ENCODE measurements at regions not wholly inside any gene's neighbourhood (a gene's known extent, or its start where the extent isn't known, plus 50 kb on each side); places are given as distances from the start of the nearest gene placed in this dataset.

DNA sequence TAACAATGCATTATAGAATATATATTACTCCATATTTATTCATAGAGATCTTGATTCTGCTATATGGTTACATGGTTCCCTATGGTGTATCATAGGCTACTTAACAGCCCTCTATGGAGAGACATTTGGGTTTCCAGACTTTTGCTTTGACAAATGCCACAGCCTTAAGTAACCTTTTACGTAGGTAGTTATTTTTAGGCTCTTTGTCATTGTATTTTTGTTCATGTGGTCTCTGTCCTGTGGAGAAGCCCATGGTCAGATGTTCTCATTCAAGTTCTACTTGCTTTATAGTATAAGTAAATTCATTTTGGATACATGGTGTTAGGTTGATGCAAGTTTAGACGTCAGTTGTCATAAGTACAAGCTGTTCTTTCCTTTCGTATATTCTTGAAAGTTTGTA lies 275.2 kb upstream of the THSD7B start (continued):
- TF ChIP-seq, protein P1, sequence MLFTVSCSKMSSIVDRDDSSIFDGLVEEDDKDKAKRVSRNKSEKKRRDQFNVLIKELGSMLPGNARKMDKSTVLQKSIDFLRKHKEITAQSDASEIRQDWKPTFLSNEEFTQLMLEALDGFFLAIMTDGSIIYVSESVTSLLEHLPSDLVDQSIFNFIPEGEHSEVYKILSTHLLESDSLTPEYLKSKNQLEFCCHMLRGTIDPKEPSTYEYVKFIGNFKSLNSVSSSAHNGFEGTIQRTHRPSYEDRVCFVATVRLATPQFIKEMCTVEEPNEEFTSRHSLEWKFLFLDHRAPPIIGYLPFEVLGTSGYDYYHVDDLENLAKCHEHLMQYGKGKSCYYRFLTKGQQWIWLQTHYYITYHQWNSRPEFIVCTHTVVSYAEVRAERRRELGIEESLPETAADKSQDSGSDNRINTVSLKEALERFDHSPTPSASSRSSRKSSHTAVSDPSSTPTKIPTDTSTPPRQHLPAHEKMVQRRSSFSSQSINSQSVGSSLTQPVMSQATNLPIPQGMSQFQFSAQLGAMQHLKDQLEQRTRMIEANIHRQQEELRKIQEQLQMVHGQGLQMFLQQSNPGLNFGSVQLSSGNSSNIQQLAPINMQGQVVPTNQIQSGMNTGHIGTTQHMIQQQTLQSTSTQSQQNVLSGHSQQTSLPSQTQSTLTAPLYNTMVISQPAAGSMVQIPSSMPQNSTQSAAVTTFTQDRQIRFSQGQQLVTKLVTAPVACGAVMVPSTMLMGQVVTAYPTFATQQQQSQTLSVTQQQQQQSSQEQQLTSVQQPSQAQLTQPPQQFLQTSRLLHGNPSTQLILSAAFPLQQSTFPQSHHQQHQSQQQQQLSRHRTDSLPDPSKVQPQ (CRISPR knock-in tag; IDR thresholded peaks at IDR 0.05; ENCODE audit: borderline replicate concordance): no peak

DNA sequence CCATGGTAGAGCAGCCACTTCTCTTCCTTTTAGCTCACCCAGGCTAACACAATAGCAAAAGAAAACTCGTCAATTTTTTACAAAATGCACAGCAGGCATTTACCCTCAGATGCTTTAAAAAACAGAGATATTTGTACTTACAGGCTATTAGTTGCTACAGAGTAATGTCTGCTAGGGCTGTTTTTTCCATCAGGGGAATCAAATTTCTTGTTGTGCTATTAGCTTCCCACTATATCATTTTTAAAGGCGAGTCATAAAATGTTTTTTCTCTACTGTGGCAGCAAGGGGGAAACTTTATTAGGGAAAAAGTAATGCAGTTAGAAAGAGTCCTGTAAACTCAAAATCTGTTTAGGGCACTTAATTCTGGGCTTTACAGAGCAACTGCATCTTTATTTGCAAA lies 277.9 kb upstream of the THSD7B start:
- DNase-seq (ENCODE audit: extremely low read depth in 1 of 4, low spot score in 3 of 4) (no peak), ATAC-seq (no peak), FAIRE-seq (no peak)
- ChIA-PET CTCF (ENCODE audit: low intra/inter-chr PET ratio) (no interaction called here), POLR2A (no interaction called here)
- in situ Hi-C loops (cut with MboI): no loop called here
- Histone ChIP-seq H3K36me3 (ENCODE audit: control insufficient read depth, insufficient read depth, low read length) (no peaks in the 10 kb centered on the region), H3K9me3 (replicated peaks; ENCODE audit: control insufficient read depth, insufficient read depth, low read depth, low read length) (no peaks in the 10 kb centered on the region), H3K79me2 (ENCODE audit: control insufficient read depth, insufficient read depth, low read length) (no peaks in the 10 kb centered on the region), H3K27me3 (ENCODE audit: control insufficient read depth in 2 of 2, insufficient read depth in 2 of 2, low read length in 2 of 2) (no peaks in the 10 kb centered on the region), H3K4me2 (ENCODE audit: insufficient read depth, low read length) (no peak overlapping the region), H4K20me1 (replicated peaks; ENCODE audit: control insufficient read depth, insufficient read depth, low read length) (no peaks in the 10 kb centered on the region), H3K9ac (ENCODE audit: insufficient read depth in 1 of 2, low read depth in 2 of 2, low read length in 2 of 2) (no peak overlapping the region), H3K4me3 (no peak overlapping the region), H3K9me1 (ENCODE audit: control insufficient read depth, insufficient read depth, low read length) (no peaks in the 10 kb centered on the region), H2AFZ (ENCODE audit: low read depth, low read length) (no peak overlapping the region), H3K4me1 (replicated peaks in 1 of 2; ENCODE audit: control insufficient read depth in 2 of 2, insufficient read depth in 2 of 2, low read length in 2 of 2) (no peaks in the 10 kb centered on the region), H3K27ac (ENCODE audit: extremely low read depth, low read depth, low read length) (no peak overlapping the region)
- BruUV-seq (replicated peaks): no TSS peak
- 0% methylated on average over 2 of the region's 2 CpGs for WGBS (ENCODE audit: insufficient coverage, low coverage, missing lambda C conversion rate)
- intact Hi-C loops (cut with micrococcal nuclease): no loop called here
- no peak for TF ChIP-seq ZNF12 (CRISPR knock-in tag; IDR thresholded peaks at IDR 0.05)
- TF ChIP-seq, protein P2, sequence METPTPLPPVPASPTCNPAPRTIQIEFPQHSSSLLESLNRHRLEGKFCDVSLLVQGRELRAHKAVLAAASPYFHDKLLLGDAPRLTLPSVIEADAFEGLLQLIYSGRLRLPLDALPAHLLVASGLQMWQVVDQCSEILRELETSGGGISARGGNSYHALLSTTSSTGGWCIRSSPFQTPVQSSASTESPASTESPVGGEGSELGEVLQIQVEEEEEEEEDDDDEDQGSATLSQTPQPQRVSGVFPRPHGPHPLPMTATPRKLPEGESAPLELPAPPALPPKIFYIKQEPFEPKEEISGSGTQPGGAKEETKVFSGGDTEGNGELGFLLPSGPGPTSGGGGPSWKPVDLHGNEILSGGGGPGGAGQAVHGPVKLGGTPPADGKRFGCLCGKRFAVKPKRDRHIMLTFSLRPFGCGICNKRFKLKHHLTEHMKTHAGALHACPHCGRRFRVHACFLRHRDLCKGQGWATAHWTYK (CRISPR knock-in tag; IDR thresholded peaks at IDR 0.05): no peak
- TF ChIP-seq TAF7 (tag; IDR thresholded peaks at IDR 0.05): no peak
- TF ChIP-seq MEF2D (tag; conservative IDR thresholded peaks at IDR 0.05; ENCODE audit: low read depth): no peak
- no peak for TF ChIP-seq SMC3 (conservative IDR thresholded peaks at IDR 0.05; ENCODE audit: insufficient read depth, low read depth, low read length)
- TF ChIP-seq CAMTA2 (CRISPR knock-in tag; conservative IDR thresholded peaks at IDR 0.05): no peak
- no peak for TF ChIP-seq ZNF785 (CRISPR knock-in tag; IDR thresholded peaks at IDR 0.05)
- TF ChIP-seq SRSF7 (optimal IDR thresholded peaks at IDR 0.05; ENCODE audit: low read depth, low read length): no peak
- TF ChIP-seq GATAD2A (IDR thresholded peaks at IDR 0.05): no peak
- no peak for TF ChIP-seq EGR1 (conservative IDR thresholded peaks at IDR 0.05)
- no peak for TF ChIP-seq ZNF274 (IDR thresholded peaks at IDR 0.05; ENCODE audit: borderline replicate concordance, low read depth, low read length)
- TF ChIP-seq, protein P3, sequence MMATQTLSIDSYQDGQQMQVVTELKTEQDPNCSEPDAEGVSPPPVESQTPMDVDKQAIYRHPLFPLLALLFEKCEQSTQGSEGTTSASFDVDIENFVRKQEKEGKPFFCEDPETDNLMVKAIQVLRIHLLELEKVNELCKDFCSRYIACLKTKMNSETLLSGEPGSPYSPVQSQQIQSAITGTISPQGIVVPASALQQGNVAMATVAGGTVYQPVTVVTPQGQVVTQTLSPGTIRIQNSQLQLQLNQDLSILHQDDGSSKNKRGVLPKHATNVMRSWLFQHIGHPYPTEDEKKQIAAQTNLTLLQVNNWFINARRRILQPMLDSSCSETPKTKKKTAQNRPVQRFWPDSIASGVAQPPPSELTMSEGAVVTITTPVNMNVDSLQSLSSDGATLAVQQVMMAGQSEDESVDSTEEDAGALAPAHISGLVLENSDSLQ (IDR thresholded peaks at IDR 0.05): no peak
- TF ChIP-seq KLF1 (tag; IDR thresholded peaks at IDR 0.05): no peak
- TF ChIP-seq, protein P4, sequence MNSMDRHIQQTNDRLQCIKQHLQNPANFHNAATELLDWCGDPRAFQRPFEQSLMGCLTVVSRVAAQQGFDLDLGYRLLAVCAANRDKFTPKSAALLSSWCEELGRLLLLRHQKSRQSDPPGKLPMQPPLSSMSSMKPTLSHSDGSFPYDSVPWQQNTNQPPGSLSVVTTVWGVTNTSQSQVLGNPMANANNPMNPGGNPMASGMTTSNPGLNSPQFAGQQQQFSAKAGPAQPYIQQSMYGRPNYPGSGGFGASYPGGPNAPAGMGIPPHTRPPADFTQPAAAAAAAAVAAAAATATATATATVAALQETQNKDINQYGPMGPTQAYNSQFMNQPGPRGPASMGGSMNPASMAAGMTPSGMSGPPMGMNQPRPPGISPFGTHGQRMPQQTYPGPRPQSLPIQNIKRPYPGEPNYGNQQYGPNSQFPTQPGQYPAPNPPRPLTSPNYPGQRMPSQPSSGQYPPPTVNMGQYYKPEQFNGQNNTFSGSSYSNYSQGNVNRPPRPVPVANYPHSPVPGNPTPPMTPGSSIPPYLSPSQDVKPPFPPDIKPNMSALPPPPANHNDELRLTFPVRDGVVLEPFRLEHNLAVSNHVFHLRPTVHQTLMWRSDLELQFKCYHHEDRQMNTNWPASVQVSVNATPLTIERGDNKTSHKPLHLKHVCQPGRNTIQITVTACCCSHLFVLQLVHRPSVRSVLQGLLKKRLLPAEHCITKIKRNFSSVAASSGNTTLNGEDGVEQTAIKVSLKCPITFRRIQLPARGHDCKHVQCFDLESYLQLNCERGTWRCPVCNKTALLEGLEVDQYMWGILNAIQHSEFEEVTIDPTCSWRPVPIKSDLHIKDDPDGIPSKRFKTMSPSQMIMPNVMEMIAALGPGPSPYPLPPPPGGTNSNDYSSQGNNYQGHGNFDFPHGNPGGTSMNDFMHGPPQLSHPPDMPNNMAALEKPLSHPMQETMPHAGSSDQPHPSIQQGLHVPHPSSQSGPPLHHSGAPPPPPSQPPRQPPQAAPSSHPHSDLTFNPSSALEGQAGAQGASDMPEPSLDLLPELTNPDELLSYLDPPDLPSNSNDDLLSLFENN (IDR thresholded peaks at IDR 0.05; ENCODE audit: low read depth in 2 of 2, low read length in 2 of 2): no peak
